IMR-90 (cell line): ENCODE measurements at regions not wholly inside any gene's neighbourhood (a gene's known extent, or its start where the extent isn't known, plus 50 kb on each side); places are given as distances from the start of the nearest gene placed in this dataset.

Source experiments
- ATAC-seq: fragments of 200-7000 bp; cut with Tn5 transposase; 2 replicates; pipeline ENCODE4 v1.9.1; 2020; ENCODE audit warnings: low read depth, mild to moderate bottlenecking, moderate library complexity
- BruUV-seq: library from RNA; stranded (reverse); fragments of 400-500 nt; replicated peaks from 2 replicates; lab custom pipeline; 2021; lab: Mats Ljungman, UMichigan
- CTCF ChIA-PET: fragments of 300-600 bp; formaldehyde crosslinking; extraction: SDS; loops from one replicate; lab custom pipeline; 2021; ENCODE audit warnings: antibody characterized with exemption; lab: Yijun Ruan, JAX
- POLR2A ChIA-PET: fragments of 300-600 bp; sonication (Branson Sonifier 250); formaldehyde crosslinking; loops from one replicate; lab custom pipeline; 2022; ENCODE audit warnings: antibody characterized with exemption; ENCODE audit not compliant: unreplicated experiment; lab: Charles Lee
- DNase-seq: peaks from one replicate; pipeline ENCODE4 v3.0.0; 2013
- H2AFZ ChIP-seq: replicated peaks from 2 replicates; pipeline ENCODE3; 2013; ENCODE audit warnings: low read length, mild to moderate bottlenecking; ENCODE audit not compliant: poor library complexity
- H2AK5ac ChIP-seq: 2 replicates; pipeline ENCODE4 v1.6.1; 2013; ENCODE audit warnings: low read depth, low read length, inconsistent platforms
- H2AK9ac ChIP-seq: replicated peaks from 2 replicates; pipeline ENCODE3; 2013; ENCODE audit warnings: mild to moderate bottlenecking, low read depth, low read length, moderate library complexity; ENCODE audit not compliant: poor library complexity
- H2BK120ac ChIP-seq: 2 replicates; pipeline ENCODE4 v1.6.1; 2013; ENCODE audit warnings: low read depth, low read length, inconsistent platforms
- H2BK15ac ChIP-seq: 3 replicates; pipeline ENCODE4 v1.6.1; 2013; ENCODE audit warnings: low read depth, low read length, inconsistent platforms
- H2BK20ac ChIP-seq: 2 replicates; pipeline ENCODE4 v1.6.1; 2013; ENCODE audit warnings: low read depth, mild to moderate bottlenecking, inconsistent platforms, low read length, moderate library complexity
- H2BK5ac ChIP-seq: 2 replicates; pipeline ENCODE4 v1.6.1; 2013; ENCODE audit warnings: mild to moderate bottlenecking, low read depth, low read length, inconsistent platforms; ENCODE audit not compliant: poor library complexity, severe bottlenecking
- H3K14ac ChIP-seq: replicated peaks from 2 replicates; pipeline ENCODE4 v1.6.1; 2013; ENCODE audit warnings: low read depth, low read length, inconsistent platforms
- H3K18ac ChIP-seq: 2 replicates; pipeline ENCODE4 v1.6.1; 2013; ENCODE audit warnings: low read depth, low read length, control low read depth
- H3K23ac ChIP-seq: 2 replicates; pipeline ENCODE4 v1.6.1; 2013; ENCODE audit warnings: low read depth, low read length, inconsistent platforms
- H3K27ac ChIP-seq: 2 replicates; pipeline ENCODE4 v1.5.1; 2013; ENCODE audit warnings: mild to moderate bottlenecking, control low read depth, low read length; ENCODE audit not compliant: insufficient read depth
- H3K27me3 ChIP-seq: 2 replicates; pipeline ENCODE4 v1.6.1; 2013; ENCODE audit warnings: low read length; ENCODE audit not compliant: control insufficient read depth, insufficient read depth
- H3K36me3 ChIP-seq: 2 replicates; pipeline ENCODE4 v1.6.1; 2013; ENCODE audit warnings: low read length, mixed read lengths; ENCODE audit not compliant: control insufficient read depth, insufficient read depth
- H3K4ac ChIP-seq: 2 replicates; pipeline ENCODE4 v1.6.1; 2013; ENCODE audit warnings: low read depth, low read length, inconsistent platforms
- H3K4me1 ChIP-seq: 2 replicates; pipeline ENCODE4 v1.6.1; 2013; ENCODE audit warnings: low read length, mixed read lengths; ENCODE audit not compliant: control insufficient read depth, insufficient read depth
- H3K4me2 ChIP-seq: 2 replicates; pipeline ENCODE4 v1.6.1; 2013; ENCODE audit warnings: low read depth, mild to moderate bottlenecking, control low read depth, low read length, moderate library complexity
- H3K4me3 ChIP-seq: 2 replicates; pipeline ENCODE4 v1.5.1; 2013; ENCODE audit warnings: low read depth, mild to moderate bottlenecking, control low read depth, low read length, moderate library complexity; ENCODE audit not compliant: insufficient read depth
- H3K56ac ChIP-seq: 2 replicates; pipeline ENCODE4 v1.6.1; 2013; ENCODE audit warnings: low read length, inconsistent platforms; ENCODE audit not compliant: insufficient read depth; ENCODE audit errors: extremely low read depth
- H3K79me1 ChIP-seq, 2 experiments: 2 replicates each; pipeline ENCODE4 v1.6.1; 2013; ENCODE audit warnings: low read length in 2 of 2, inconsistent platforms in 1 of 2, low read depth in 1 of 2
- H3K9ac ChIP-seq: 2 replicates; pipeline ENCODE4 v1.6.1; 2013; ENCODE audit warnings: low read depth, low read length, control low read depth
- H3K9me1 ChIP-seq: 2 replicates; pipeline ENCODE4 v1.6.1; 2013; ENCODE audit warnings: low read length, inconsistent platforms; ENCODE audit not compliant: insufficient read depth
- H3K9me3 ChIP-seq: 2 replicates; pipeline ENCODE4 v1.6.1; 2013; ENCODE audit warnings: low read length; ENCODE audit not compliant: control insufficient read depth, insufficient read depth
- H4K20me1 ChIP-seq: 2 replicates; pipeline ENCODE4 v1.6.1; 2013; ENCODE audit warnings: low read length, inconsistent platforms; ENCODE audit not compliant: insufficient read depth
- H4K5ac ChIP-seq: 2 replicates; pipeline ENCODE4 v1.6.1; 2013; ENCODE audit warnings: mild to moderate bottlenecking, low read depth, low read length, control low read depth
- H4K8ac ChIP-seq, 2 experiments: 2 replicates each; pipeline ENCODE4 v1.6.1; 2013; ENCODE audit warnings: low read depth in 2 of 2, low read length in 2 of 2, control low read depth in 1 of 2, inconsistent platforms in 1 of 2
- H4K91ac ChIP-seq: 2 replicates; pipeline ENCODE4 v1.6.1; 2013; ENCODE audit warnings: low read depth, low read length, inconsistent platforms; ENCODE audit not compliant: insufficient read depth
- BHLHE40 ChIP-seq: fragments of 150-350 bp; IDR thresholded peaks from 2 replicates; pipeline ENCODE4 v1.6.1; 2016; ENCODE audit warnings: mild to moderate bottlenecking, low read depth, low read length
- CHD1 ChIP-seq: IDR thresholded peaks from 2 replicates; pipeline ENCODE4 v1.6.1; 2012; ENCODE audit warnings: low read depth, low read length, improper control_type of control experiment
- CTCF ChIP-seq: conservative IDR thresholded peaks from 2 replicates; pipeline ENCODE4 v1.5.1; 2012; ENCODE audit warnings: mild to moderate bottlenecking, low read depth, low read length, improper control_type of control experiment
- MAFK ChIP-seq: IDR thresholded peaks from 2 replicates; pipeline ENCODE4 v1.6.1; 2012; ENCODE audit warnings: low read depth, low read length, improper control_type of control experiment
- NFE2L2 ChIP-seq: fragments of 150-350 bp; IDR thresholded peaks from 2 replicates; pipeline ENCODE4 v1.6.1; 2016; ENCODE audit warnings: low read depth, mild to moderate bottlenecking, low read length
- RAD21 ChIP-seq: IDR thresholded peaks from 2 replicates; pipeline ENCODE4 v1.6.1; 2012; ENCODE audit warnings: low read length, improper control_type of control experiment
- WGBS, 2 experiments: methylation state at CpG; one replicate each; pipeline versions ENCODE4 v1.1.5 to v1.1.7; 2013; ENCODE audit warnings: missing lambda C conversion rate in 2 of 2; ENCODE audit not compliant: insufficient read length in 1 of 2; ENCODE audit errors: extremely low coverage in 2 of 2; 5-methylcytosine and 5-hydroxymethylcytosine counted together
- dilution Hi-C: fragments of 300-500 bp; cut with HindIII; formaldehyde crosslinking; loops from one replicate; pipeline ENCODE4 v1.14.3; 2018; ENCODE audit warnings: low sequenced_read_pairs; ENCODE audit not compliant: unreplicated experiment
- in situ Hi-C: fragments of 300-500 bp; cut with MboI; formaldehyde crosslinking; loops from 3 replicates; pipeline ENCODE4 v1.14.3; 2019; ENCODE audit warnings: low sequenced_read_pairs, inconsistent platforms, mixed read lengths
- intact Hi-C: fragments of 100-400 bp; cut with micrococcal nuclease; formaldehyde crosslinking; loops from 2 replicates; pipeline ENCODE4 v1.10.0; 2022

DNA sequence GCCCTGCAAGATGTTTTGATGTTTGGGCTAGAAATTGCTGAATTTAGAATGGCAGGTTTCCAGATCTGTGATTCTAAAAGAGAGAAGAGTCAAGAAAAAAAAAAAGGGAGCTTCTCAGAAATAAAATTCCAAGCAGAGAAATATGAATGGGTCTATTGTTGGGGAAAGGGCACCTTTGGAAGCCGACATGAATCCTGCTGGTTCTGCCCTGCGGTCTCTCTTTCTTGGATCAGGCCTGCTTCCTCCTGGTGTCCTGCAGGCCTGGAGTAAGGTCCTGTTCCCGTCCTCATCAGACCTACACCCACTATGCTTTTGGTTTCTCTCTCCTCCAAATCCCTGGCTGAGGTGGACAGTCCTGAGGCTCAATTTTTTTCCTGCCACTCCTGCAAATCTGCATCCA is 109.8 kb upstream of the TRIM2 start:
- Histone ChIP-seq H3K56ac (no peak overlapping the region), H3K23ac (no peak overlapping the region), H3K4me3 (no peak overlapping the region), H2BK5ac (no peak overlapping the region), H3K9me3 (peaks cover 2% of the 10 kb centered on the region), H3K9me1 (no peaks in the 10 kb centered on the region), H3K79me1 (no peaks in the 10 kb centered on the region), H2BK20ac (no peak overlapping the region), H3K36me3 (no peaks in the 10 kb centered on the region), H4K91ac (no peak overlapping the region), H4K20me1 (no peaks in the 10 kb centered on the region), H2AFZ (no peak overlapping the region), H3K4ac (no peak overlapping the region), H2BK120ac (no peak overlapping the region), H3K9ac (no peak overlapping the region), H2AK9ac (no peak overlapping the region), H3K27me3 (peaks cover 22% of the 10 kb centered on the region), H3K4me2 (no peak overlapping the region), H4K8ac (no peak overlapping the region), H2BK15ac (no peak overlapping the region), H2AK5ac (no peak overlapping the region), H4K5ac (no peak overlapping the region), H3K4me1 (peaks cover 6% of the 10 kb centered on the region), H3K14ac (no peak overlapping the region), H3K18ac (no peak overlapping the region), H3K27ac (no peak overlapping the region)
- intact Hi-C loops (no loop called here), in situ Hi-C loops (no loop called here), dilution Hi-C loops (no loop called here)
- ChIA-PET CTCF (no interaction called here), POLR2A (no interaction called here)
- DNase-seq (no peak), ATAC-seq (no peak)
- WGBS, 2 experiments = no CpG with 5 or more reads among the region's 3 CpGs
- TF ChIP-seq BHLHE40 (no peak), MAFK (no peak), NFE2L2 (no peak), CTCF (no peak), CHD1 (no peak), RAD21 (no peak)
- BruUV-seq = no TSS peak
